OCI-LY7 (cell line): ENCODE measurements at regions not wholly inside any gene's neighbourhood (a gene's known extent, or its start where the extent isn't known, plus 50 kb on each side); places are given as distances from the start of the nearest gene placed in this dataset.

Source experiments
- CTCF ChIP-seq: fragments of 200-600 bp; sonication (generic); conservative IDR thresholded peaks from 2 replicates; pipeline ENCODE4 v1.5.1; 2014; ENCODE audit warnings: mild to moderate bottlenecking, antibody characterized with exemption, low read length, moderate library complexity, mixed read lengths
- EZH2phosphoT487 ChIP-seq: fragments of 200-600 bp; sonication (generic); IDR thresholded peaks from 2 replicates; pipeline ENCODE4 v1.6.1; 2018; ENCODE audit warnings: low read depth, borderline replicate concordance, mild to moderate bottlenecking, mixed run types, antibody characterized with exemption, low read length, moderate library complexity, mixed read lengths

DNA sequence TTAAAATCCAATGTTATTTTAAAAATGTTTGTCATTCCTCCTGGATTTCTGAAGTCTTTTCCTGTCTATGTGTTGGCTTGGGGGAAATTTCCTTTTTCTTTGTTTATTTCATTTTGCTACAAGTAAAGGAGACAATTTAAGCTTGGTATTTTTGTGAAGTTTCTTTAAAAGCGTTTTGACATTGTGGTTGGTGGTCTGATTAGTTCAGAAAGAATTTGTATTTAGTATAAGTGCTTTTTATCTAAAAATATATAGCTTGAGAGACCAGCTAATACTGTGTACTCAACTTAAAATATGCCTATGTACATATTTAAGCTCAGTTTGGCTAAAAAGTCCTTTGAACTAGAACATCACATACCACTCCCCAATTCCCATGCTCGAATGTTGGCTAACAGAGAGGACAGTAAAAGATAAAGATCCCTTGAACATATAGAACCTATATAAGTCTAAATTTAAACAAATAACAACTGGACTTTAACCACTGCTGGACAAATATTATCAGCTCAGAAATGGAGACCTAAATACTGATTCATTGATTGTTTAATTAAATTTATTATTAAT, 237.6 kb downstream of the TLE4 start:
- no peak for TF ChIP-seq CTCF
- TF ChIP-seq EZH2phosphoT487 = no peak
